Activated CD8-positive, alpha-beta memory T cell treated with anti-CD3 and anti-CD28 coated beads for 36 hours (primary cell): ENCODE measurements at regions not wholly inside any gene's neighbourhood (a gene's known extent, or its start where the extent isn't known, plus 50 kb on each side); places are given as distances from the start of the nearest gene placed in this dataset.
"Not testable (repeated sequence)": the region's sequence is repeated elsewhere in the genome, so short reads cannot be mapped to it uniquely, and the experiment has no call there.

Source experiments
- CTCF ChIA-PET: fragments of 350-600 bp; sonication (Branson Sonifier 250); formaldehyde crosslinking; loops from one replicate; lab custom pipeline; 2021; ENCODE audit warnings: antibody characterized with exemption; lab: Charles Lee
- POLR2A ChIA-PET: fragments of 350-600 bp; sonication (Branson Sonifier 250); formaldehyde crosslinking; loops from one replicate; lab custom pipeline; 2021; ENCODE audit warnings: antibody characterized with exemption; lab: Charles Lee

DNA sequence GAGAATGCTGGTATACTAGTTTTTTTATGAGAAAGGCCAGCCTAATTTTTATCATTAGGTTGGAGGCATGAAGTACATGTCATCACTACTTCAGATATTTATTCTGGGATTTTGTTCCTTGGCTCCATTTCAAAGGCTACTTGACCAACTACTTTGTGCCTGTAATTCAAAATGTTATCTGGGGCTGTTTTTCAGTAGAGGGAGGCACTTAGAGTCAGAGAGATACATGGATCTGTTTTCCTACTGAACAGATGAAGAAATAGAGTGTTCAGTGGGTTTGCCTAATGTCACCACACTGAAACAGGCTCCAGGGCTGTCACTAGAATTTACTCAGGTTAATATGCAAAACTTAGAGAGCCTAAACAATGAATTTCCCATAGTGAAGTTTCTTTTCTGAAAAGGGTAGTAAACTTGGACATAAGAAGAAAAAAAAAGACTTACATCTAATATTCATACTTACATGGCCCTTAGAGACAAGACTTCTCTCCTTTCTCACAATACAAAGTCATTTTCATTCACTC, 127.3 kb upstream of the ITGB1 start:
- POLR2A ChIA-PET = no interaction called here
- CTCF ChIA-PET = no interaction called here

DNA sequence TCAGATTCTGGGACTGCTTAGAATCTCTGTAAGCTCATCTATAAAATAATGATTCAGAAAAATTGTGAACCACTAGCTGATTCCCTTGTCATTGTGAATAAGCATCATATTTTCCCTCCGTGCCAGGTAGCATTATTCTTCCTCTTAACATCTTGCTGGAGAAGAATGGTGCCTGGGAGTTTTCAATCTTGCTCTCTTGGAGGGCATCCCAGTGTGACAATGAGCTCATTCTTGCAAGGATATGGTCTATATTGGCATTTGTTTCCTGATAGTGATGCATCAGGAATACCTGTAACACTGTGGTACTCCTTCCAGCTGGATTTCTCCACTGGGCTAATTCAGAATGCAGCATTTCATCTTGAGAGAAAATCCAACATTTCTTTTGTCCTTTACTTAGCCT, 126.4 kb upstream of the ITGB1 start:
- POLR2A ChIA-PET = no interaction called here
- CTCF ChIA-PET = no interaction called here

DNA sequence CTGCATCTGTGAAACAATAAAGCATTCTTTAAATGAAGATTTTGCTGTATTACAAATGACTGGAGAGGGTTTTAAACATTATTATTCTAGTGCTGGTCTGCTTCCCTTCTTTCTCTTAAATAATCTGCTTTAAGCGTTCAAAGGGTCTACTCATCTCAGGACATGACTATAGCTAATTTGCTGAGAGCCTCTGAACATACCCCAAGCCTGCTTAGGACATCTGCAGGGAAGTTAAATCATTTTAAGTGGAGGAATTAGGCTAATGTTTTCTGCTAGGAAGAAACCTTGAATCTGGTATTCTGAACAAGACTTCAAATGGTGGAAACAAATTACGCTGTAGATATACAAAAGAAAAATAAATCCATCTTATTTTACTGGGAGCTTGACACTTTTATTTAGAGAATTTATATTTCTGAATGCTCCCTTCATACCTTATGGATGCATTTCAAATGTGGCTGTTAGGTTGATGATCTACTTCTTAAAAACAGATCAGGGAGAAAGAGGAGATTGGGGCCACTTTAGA, 124.4 kb upstream of the ITGB1 start:
- CTCF ChIA-PET = no interaction called here
- POLR2A ChIA-PET = no interaction called here

DNA sequence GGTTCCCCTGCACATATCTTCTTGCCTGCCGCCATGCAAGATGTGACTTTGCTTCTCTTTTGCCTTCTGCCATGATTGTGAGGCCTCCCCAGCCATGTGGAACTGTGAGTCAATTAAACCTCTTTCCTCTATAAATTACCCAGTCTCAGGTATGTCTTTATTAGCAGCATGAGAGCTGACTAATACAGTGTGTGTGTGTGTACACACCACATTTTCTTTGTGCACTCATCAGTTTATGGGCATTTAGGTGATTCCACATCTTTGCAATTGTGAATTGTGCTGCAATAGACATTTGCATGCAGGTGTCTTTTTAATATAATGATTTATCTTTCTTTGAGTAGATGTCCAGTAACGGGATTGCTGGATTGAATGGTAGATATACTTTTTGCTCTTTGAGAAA, 122.4 kb upstream of the ITGB1 start:
- POLR2A ChIA-PET, CTCF ChIA-PET: not testable (repeated sequence)

DNA sequence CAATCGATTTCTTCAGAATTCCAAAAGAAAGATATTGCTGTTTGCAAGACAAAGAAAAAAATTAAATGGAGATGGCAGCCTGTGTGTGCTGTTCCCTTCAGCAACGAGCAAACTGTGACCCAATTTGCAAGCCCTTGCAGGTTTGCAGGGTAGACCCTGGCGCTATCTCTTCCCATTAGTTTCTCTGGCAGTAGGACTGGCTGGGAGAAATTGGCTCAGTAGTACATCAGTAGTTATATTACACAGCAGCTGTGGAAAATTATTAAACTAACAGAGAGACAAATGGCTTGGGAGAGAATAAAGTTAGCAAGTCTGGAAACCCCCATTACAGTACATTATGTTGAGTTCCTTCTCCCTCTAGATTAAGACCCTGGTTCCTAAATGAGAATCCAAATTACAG, 116.4 kb upstream of the ITGB1 start:
- CTCF ChIA-PET = no interaction called here
- POLR2A ChIA-PET = no interaction called here

DNA sequence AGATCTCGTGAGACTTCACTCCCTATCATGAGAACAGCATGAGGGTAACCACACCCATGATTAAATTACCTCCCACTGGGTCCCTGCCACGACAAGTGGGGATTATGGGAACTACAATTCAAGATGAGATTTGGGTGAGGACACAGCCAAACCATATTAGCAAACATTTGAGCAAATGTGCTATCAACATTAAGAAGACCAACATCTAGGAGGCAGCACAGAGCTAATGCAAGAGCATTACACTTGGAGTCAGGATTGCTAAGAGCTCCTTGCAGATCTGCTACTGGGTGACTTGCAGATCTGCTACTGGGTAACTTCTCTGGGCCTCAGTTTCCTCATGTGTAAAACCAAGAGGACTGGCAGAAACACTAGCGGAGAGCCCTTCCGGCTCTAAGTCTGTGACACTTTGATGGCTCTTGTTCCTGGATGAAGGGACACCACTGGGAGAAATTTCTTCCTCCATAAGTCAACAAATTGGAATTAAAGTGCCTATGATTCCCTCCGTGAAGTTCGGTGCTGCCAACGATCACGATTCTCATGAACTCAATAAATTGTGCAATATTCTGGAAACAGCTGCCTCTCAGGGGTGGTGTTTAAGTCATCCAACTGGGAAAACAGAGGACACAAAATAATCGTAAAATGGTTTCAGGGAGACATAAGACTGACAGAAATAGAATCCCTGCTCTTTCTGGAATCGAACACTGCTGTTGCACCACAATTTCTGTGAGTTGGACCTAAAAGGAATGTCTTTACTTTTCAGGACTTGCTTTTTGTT, 115.8 kb upstream of the ITGB1 start:
- ChIA-PET CTCF (no interaction called here), POLR2A (no interaction called here)

DNA sequence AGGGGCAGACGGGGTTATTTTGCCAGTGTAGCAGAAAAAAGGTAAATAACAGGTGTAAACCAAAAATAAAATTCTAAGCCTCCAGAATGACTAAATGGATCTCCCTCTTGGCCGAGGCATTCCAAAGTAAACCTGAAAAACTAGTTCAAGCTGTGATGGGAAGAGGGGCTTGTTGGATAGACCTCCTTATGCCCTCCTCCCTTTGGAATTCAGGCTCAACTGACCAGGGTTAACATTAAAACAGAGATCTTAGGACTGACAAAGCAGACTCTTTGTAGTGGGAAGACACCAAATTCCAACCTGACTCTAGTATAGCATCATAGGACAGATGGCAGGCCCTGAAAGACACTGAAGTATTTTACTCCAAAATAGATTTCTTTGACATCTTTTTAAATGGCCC, 113.8 kb upstream of the ITGB1 start:
- ChIA-PET POLR2A (no interaction called here), CTCF (no interaction called here)

DNA sequence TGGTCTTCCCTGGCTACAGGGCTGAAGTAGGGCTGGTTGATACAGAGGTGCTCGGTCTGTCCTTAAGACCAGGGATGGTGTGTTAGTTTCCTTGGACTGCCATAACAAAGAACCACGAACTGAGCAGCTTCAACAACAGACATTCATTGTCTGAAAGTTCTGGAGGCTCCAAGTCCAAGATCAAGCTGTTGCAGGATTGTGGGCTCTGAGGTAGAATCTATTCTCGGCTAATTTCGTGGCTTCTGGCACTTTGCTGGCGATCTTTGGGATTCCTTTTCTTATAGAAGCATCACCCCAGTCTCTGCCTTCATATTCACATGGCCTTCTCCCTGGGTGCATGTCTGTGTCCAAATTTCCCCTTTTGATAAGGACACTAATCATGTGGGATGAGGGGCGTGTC, 112.1 kb upstream of the ITGB1 start:
- ChIA-PET CTCF (no interaction called here), POLR2A (no interaction called here)

DNA sequence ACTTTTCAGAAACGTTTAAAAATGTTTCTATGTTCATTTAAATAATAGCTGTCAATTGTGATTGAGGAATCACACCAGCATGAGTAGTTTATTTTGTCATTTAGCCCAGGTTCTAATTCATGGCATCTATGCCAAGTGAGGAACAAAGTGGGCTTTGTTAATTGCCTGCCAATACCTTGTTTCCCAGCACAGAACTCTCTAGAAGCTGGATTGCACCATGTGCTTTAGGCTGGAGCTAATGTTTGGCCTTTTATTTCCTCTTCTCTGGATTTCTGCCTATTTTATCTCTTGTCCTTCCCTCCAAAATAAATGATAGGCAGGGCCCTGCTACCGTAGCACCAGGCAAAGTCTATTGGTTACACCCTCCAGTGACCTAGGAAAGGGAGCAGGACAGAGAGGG, 109.9 kb upstream of the ITGB1 start:
- ChIA-PET CTCF (no interaction called here), POLR2A (no interaction called here)

DNA sequence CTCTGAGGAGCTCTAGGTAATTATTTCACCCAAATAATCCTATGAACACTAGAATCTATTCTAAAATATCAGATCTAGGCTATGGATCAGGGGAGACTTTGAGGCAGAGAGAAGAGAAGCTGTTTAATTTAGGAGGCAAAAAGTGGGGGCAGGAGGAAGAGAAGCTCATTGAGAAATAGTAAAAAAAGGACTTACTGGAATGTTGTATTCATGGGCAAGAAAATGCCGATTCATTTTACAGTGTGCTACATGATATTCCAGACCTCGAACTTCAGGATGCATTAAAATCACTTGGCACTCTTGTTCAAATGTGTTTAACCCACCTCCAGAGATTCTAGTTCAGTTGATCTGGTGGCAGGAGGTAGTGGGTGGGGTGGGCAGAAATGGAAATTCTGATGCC, 109.5 kb upstream of the ITGB1 start:
- ChIA-PET CTCF (no interaction called here), POLR2A (no interaction called here)

DNA sequence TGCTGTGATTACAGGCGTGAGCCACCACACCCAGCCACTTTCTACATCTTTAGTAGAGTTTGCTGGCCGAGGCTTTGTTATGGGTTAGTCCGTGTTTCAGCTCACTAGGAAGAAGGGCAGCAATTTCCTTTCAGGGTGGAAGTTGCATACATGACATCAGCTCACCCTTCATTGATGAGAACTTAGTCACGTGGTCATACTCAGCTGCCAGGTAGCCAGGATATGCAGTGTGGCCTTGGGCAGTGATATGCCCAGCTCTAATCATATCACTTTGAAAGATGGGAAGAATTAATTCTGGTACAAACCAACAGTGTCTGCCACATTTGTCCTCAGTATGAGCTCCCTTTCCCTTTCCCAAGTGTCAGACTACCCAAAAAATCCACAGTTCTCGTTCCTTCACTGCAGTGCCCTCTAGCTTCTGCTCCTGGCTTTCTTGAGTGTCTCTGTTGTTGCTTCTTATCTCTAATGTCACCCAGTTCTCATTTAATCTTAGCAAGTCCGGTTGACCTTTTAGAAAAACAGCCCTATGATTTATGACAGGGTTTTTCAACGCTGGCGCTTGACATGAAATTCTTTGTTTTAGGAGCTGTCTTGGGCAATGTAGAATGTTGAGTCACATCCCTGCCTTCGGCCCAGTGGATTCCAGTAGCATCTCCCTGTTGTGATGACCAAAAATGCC, 108.7 kb upstream of the ITGB1 start:
- ChIA-PET CTCF (interaction anchor here (0.8 kb wide), 1 partner anchor 9 kb away, joined by 3 read pairs; no protein-coding TSS in a partner anchor), POLR2A (no interaction called here)

DNA sequence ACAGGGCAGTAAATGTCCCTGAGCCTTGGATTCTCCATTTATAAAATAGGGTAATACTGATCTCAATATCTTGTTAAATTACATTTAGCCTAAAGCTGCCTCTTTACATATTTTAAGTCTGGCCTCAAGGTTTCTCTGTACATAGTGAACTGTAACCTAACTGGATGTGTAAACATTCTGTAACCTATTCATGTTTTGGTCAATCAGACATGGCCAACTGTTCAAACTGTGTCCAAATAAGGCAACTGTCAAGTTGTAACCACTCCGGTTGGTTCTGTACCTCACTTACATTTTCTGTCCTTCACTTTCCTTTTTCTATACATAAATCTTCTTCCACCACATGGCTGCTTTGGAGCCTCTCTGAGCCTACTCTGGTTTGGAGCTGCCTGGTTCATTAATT, 107.1 kb upstream of the ITGB1 start:
- POLR2A ChIA-PET = no interaction called here
- CTCF ChIA-PET = no interaction called here

DNA sequence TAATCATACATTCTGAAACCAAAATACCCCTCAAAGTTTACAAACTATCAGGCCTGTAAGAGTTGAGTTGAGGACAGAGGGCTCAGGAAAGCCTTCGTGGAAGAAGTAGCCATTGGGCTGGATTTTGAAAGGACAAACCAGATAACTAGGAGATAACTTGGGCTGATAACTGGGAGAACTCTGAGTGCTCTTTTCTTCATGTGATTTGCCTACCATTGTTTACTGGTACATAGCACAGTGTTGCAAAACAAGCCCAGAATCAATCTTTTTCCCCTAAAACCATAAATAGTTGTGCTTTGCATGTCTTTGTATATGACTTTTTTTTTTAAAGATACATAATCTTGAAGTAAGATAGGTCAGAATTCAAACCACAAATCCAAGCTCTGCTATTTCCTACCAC, 106.7 kb upstream of the ITGB1 start:
- ChIA-PET POLR2A (no interaction called here), CTCF (no interaction called here)

DNA sequence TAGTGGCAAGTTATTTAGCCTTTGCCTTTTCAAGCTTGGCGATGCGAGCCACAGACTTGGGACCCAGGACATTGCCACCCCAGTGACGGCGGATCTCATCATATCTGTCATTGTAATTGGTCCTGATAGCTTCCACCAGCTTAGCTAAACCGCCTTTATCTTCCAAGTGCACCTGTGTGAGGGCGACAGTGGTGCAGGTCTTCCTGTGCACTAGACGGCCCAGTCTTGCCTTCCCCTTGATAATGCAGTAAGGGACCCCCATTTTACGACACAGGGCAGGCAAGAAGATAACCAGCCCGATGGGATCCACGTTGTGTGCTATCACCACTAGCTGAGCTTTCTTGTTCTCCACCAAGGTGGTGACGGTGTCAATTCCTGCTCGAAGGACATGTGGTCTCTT, 99.6 kb upstream of the ITGB1 start:
- ChIA-PET POLR2A (no interaction called here), CTCF (interaction anchor here (1.2 kb wide), 1 partner anchor 9 kb away, joined by 3 read pairs; no protein-coding TSS in a partner anchor)

DNA sequence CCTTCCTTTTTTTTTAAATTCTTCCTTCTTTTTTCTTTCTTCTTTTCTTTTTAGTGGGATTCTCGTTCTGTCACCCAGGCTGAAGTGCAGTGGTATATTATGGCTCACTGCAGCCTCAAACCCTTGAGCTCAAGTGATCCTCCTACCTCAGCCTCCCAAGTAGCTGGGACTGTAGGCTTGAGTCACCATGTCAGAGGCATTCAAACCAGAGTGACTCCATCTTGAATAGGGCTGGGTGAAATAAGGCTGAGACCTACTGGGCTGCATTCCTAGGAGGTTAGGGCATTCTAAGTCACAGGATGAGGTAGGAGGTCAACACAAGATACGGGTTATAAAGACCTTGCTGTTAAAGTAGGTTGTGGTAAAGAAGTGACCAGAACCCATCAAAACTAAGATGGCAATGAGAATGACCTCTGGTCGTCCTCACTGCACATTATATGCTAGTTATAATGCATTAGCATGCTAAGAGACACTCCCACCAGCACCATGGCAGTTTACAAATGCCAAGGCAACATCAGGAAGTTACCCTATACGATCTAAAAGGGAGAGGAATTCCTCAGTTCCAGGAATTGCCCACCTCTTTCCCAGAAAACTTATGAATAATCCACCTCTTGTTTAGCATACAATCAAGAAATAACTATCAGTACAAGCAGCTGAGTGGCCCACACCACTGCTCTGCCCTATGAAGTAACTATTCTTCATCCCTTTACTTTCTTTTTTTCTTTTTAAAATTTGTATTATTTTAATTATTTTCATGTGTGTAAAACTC, 99.0 kb upstream of the ITGB1 start:
- ChIA-PET CTCF (interaction anchor here (1.2 kb wide), 1 partner anchor 9 kb away, joined by 3 read pairs; no protein-coding TSS in a partner anchor), POLR2A (no interaction called here)

DNA sequence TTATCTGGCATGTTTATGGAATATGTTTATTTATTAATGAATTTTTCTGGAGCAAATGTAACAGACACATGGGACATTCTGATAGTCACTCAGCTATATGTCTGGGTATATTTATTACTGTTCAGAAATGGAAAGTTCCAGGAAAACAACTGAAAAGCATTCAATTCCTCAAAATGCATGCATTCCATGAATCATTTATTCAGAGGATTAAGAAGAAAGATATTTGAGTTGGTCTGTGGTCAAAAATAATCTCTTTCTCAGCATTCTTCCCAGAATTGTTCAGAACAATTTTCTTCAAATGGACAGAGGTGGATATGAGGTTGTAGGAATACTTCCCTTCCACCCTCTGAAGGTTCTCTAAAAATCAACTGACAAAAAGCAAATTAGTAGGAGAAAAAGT, 97.6 kb upstream of the ITGB1 start:
- ChIA-PET POLR2A (no interaction called here), CTCF (no interaction called here)

DNA sequence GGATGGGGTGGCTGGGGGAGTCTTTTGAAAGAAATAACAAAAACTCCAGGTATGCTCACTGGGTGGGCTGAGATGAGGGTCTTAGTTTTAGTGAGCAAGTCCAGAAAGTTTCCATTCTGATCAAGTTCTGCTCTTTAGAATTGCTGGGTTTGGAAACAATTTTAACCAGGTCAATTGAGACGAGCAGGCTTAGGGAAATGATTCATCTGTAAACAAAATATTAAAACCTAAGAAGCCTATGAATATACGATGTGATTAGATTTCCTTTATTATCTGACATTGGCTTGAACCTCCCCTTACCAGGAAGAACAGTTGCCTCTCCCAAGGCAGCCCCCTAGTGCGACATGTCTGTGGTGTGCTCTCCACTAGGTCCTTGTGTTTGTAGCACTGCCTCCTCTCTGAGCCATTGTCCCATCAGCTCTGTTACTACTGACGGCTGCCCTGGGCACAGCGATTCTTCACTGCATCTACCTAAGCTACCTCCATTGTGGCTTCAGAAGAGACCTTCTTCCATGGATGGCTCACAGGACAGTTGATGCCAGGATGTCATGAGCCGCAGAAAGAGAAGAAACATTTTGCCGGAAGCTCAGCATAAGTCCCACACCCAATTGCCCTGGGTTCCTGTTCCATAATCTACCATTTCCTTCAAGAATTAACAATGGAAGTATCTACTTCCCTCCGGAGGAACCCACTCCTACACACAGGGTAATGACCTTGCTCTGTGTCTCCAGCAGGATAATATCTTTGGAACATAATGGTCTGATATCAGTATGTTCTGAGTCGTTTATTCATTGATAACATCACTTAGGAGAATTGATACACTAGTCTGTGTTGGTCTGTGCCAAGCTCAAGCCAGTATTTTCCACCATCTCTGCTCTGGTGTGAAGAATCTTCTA, 95.1 kb upstream of the ITGB1 start:
- POLR2A ChIA-PET = no interaction called here
- CTCF ChIA-PET = interaction anchor here (0.5 kb wide), 1 partner anchor 20 kb away, joined by 3 read pairs; no protein-coding TSS in a partner anchor

DNA sequence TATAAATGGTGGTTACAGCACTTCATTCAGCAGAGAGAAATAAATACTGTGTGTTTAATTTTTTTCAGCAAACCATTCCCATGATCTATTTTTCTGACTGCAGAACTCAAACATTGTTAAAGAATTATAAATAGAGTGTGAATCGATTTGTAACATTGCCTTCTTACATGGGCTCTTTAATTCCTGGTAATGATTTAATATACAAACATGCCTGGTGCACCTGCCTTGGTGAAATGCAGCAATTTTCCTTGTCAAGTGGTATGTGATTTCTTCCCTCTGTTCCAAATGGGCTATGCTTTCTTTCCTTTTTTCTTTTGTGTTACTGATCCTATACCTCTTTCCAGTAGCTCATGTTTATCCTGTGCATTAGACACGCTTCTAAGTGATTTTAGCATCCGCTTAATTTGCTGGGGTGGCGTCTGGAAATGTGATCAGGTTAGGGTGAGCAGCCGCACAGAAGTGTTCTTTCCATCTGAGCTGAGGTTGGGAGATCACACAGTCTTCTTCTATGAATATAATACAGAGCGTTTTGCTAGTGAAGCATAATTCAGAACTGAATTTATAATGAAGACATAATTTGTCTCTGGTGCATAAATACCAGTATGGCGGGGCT, 94.3 kb upstream of the ITGB1 start:
- ChIA-PET POLR2A (interaction anchor here (0.6 kb wide), 1 partner anchor 17 kb away, joined by 3 read pairs; no protein-coding TSS in a partner anchor), CTCF (no interaction called here)
